Breast epithelium (tissue), 3 donors: ENCODE measurements at regions not wholly inside any gene's neighbourhood (a gene's known extent, or its start where the extent isn't known, plus 50 kb on each side); places are given as distances from the start of the nearest gene placed in this dataset.

ENCODE experiments used
- POLR2A ChIP-seq: fragments of 450-650 bp; IDR thresholded peaks from one replicate; pipeline ENCODE4 v1.6.1; 2016; ENCODE audit warnings: antibody characterized with exemption, mild to moderate bottlenecking, moderate library complexity
- POLR2AphosphoS5 ChIP-seq, 3 donors: sonication (generic); formaldehyde crosslinking; IDR thresholded peaks; one replicate each; pipeline ENCODE4 v1.6.1; 2017; ENCODE audit warnings: antibody characterized with exemption in 3 of 3
- TF ChIP-seq, protein P1 (sequence below), 3 donors: fragments of 450-650 bp; IDR thresholded peaks; one replicate each; pipeline ENCODE4 v1.5.1; 2016 to 2017; ENCODE audit warnings: antibody characterized with exemption in 3 of 3, mild to moderate bottlenecking in 3 of 3, moderate library complexity in 3 of 3

DNA sequence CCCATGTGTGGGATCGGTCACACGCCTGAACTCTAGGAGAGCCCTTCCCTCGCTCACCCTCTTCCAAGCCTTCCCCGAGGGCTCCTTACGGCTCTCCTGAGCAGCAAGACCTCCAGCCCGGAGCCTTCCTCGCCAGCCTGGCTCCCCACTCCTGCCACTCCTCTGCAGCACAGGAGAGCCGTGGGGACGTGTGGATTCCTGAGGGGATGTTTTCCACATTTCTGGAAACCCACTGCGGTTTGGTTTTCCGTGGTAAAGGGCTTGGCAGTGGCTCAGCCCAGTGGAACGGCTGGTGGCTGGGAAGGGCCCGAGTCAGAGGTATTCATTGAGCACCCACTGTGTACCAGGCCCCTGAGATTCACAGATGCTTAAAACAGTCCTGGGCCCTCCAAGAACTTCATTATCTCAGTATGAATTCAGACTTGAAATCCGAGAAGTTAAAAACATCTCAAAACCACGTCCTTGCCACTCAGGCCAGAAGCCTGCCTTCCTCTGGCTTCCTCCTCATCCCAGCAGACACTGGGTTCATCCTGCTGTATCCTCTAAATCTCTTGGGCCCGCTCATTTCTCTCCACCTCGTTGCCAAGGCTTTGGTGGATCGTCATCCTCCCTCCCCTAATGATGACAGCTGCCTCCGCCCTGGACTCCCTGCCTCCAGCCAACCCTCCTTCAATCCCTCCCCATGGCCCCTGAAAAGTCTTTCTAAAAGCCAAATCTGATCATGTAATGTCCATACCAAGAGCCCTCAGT, 109.6 kb downstream of the FGF18 start:
- TF ChIP-seq, protein P1, sequence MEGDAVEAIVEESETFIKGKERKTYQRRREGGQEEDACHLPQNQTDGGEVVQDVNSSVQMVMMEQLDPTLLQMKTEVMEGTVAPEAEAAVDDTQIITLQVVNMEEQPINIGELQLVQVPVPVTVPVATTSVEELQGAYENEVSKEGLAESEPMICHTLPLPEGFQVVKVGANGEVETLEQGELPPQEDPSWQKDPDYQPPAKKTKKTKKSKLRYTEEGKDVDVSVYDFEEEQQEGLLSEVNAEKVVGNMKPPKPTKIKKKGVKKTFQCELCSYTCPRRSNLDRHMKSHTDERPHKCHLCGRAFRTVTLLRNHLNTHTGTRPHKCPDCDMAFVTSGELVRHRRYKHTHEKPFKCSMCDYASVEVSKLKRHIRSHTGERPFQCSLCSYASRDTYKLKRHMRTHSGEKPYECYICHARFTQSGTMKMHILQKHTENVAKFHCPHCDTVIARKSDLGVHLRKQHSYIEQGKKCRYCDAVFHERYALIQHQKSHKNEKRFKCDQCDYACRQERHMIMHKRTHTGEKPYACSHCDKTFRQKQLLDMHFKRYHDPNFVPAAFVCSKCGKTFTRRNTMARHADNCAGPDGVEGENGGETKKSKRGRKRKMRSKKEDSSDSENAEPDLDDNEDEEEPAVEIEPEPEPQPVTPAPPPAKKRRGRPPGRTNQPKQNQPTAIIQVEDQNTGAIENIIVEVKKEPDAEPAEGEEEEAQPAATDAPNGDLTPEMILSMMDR (IDR thresholded peaks at IDR 0.05): no peak
- TF ChIP-seq POLR2A: no peak
- TF ChIP-seq POLR2AphosphoS5 (IDR thresholded peaks at IDR 0.05): no peak
